HEK293 (cell line): ENCODE measurements at regions not wholly inside any gene's neighbourhood (a gene's known extent, or its start where the extent isn't known, plus 50 kb on each side); places are given as distances from the start of the nearest gene placed in this dataset.

ENCODE experiments used
- CTCF ChIA-PET: fragments of 350-600 bp; formaldehyde crosslinking; extraction: SDS; loops from one replicate; lab custom pipeline; 2021; ENCODE audit warnings: antibody characterized with exemption; lab: Yijun Ruan, JAX
- POLR2A ChIA-PET: fragments of 300-600 bp; formaldehyde crosslinking; extraction: SDS; loops from one replicate; lab custom pipeline; 2020; ENCODE audit warnings: antibody characterized with exemption, inconsistent platforms; lab: Yijun Ruan, JAX
- H3K27ac ChIP-seq: fragments of 200-500 bp; sonication (Bioruptor generic); 2 replicates; pipeline ENCODE4 v1.5.1; 2014; ENCODE audit warnings: low read depth, low read length, control low read depth, inconsistent platforms; ENCODE audit errors: extremely low read depth
- H3K36me3 ChIP-seq, 2 experiments: fragments of 200-500 bp in 1 of 2; sonication (Bioruptor generic) in 1 of 2; 1 replicate in 1 of 2; 2 replicates in 1 of 2; pipeline ENCODE4 v1.5.1; 2014 to 2017; ENCODE audit warnings: inconsistent platforms in 2 of 2, low read length in 2 of 2; ENCODE audit not compliant: control insufficient read depth in 2 of 2, insufficient read depth in 1 of 2
- H3K4me1 ChIP-seq: fragments of 200-500 bp; sonication (Bioruptor generic); 2 replicates; pipeline ENCODE4 v1.5.1; 2014; ENCODE audit warnings: mild to moderate bottlenecking, low read length, inconsistent platforms; ENCODE audit not compliant: control insufficient read depth, insufficient read depth
- H3K4me3 ChIP-seq: 2 replicates; pipeline ENCODE4 v1.5.1; 2011; ENCODE audit warnings: low read depth, mild to moderate bottlenecking, control low read depth, low read length, moderate library complexity
- H3K9me3 ChIP-seq: fragments of 200-500 bp; sonication (Bioruptor generic); 2 replicates; pipeline ENCODE4 v1.5.1; 2014; ENCODE audit warnings: low read depth, low read length, inconsistent platforms; ENCODE audit not compliant: control insufficient read depth, insufficient read depth
- KLF10 ChIP-seq: fragments of 450-650 bp; IDR thresholded peaks from 2 replicates; pipeline ENCODE4 v1.5.1; 2018; ENCODE audit warnings: missing biosample characterization, mild to moderate bottlenecking, missing genetic modification characterization
- KLF17 ChIP-seq: fragments of 450-650 bp; formaldehyde crosslinking; IDR thresholded peaks from 2 replicates; pipeline ENCODE4 v1.5.1; 2016; ENCODE audit warnings: missing biosample characterization, missing genetic modification characterization
- SCRT1 ChIP-seq: fragments of 450-650 bp; formaldehyde crosslinking; IDR thresholded peaks from 2 replicates; pipeline ENCODE4 v1.5.1; 2016; ENCODE audit warnings: missing biosample characterization, missing genetic modification characterization, borderline replicate concordance
- ZBTB20 ChIP-seq: fragments of 450-650 bp; formaldehyde crosslinking; IDR thresholded peaks from 2 replicates; pipeline ENCODE4 v1.5.1; 2016; ENCODE audit warnings: missing biosample characterization, missing genetic modification characterization
- ZFP3 ChIP-seq: fragments of 450-650 bp; formaldehyde crosslinking; IDR thresholded peaks from 2 replicates; pipeline ENCODE4 v1.5.1; 2016; ENCODE audit warnings: low read depth, missing biosample characterization, missing genetic modification characterization
- ZNF202 ChIP-seq: fragments of 450-650 bp; formaldehyde crosslinking; IDR thresholded peaks from 2 replicates; pipeline ENCODE4 v1.5.1; 2016; ENCODE audit warnings: missing biosample characterization, missing genetic modification characterization, borderline replicate concordance
- ZNF214 ChIP-seq: fragments of 450-650 bp; formaldehyde crosslinking; IDR thresholded peaks from 2 replicates; pipeline ENCODE4 v1.5.1; 2017; ENCODE audit warnings: missing biosample characterization, mild to moderate bottlenecking, missing genetic modification characterization, borderline replicate concordance
- ZNF223 ChIP-seq: fragments of 450-650 bp; formaldehyde crosslinking; IDR thresholded peaks from 2 replicates; pipeline ENCODE4 v1.5.1; 2016; ENCODE audit warnings: missing biosample characterization, missing genetic modification characterization
- ZNF239 ChIP-seq: fragments of 450-650 bp; formaldehyde crosslinking; IDR thresholded peaks from 2 replicates; pipeline ENCODE4 v1.5.1; 2016; ENCODE audit warnings: missing biosample characterization, missing genetic modification characterization
- ZNF302 ChIP-seq: fragments of 450-650 bp; formaldehyde crosslinking; IDR thresholded peaks from 2 replicates; pipeline ENCODE4 v1.5.1; 2016; ENCODE audit warnings: missing biosample characterization, missing genetic modification characterization, low read depth
- ZNF394 ChIP-seq: fragments of 450-650 bp; formaldehyde crosslinking; IDR thresholded peaks from 2 replicates; pipeline ENCODE4 v1.5.1; 2016; ENCODE audit warnings: missing biosample characterization, missing genetic modification characterization, mild to moderate bottlenecking, moderate library complexity, borderline replicate concordance
- ZNF426 ChIP-seq: fragments of 450-650 bp; formaldehyde crosslinking; IDR thresholded peaks from 2 replicates; pipeline ENCODE4 v1.5.1; 2017; ENCODE audit warnings: missing biosample characterization, missing genetic modification characterization, mild to moderate bottlenecking, inconsistent platforms, moderate library complexity
- ZNF433 ChIP-seq: fragments of 450-650 bp; formaldehyde crosslinking; IDR thresholded peaks from 2 replicates; pipeline ENCODE4 v1.5.1; 2016; ENCODE audit warnings: missing biosample characterization, missing genetic modification characterization, low read depth
- ZNF521 ChIP-seq: fragments of 450-650 bp; formaldehyde crosslinking; IDR thresholded peaks from 2 replicates; pipeline ENCODE4 v1.5.1; 2017; ENCODE audit warnings: missing biosample characterization, mild to moderate bottlenecking, missing genetic modification characterization
- ZNF645 ChIP-seq: fragments of 450-650 bp; formaldehyde crosslinking; IDR thresholded peaks from 2 replicates; pipeline ENCODE4; 2016; ENCODE audit warnings: missing biosample characterization, missing genetic modification characterization
- ZNF701 ChIP-seq: fragments of 450-650 bp; formaldehyde crosslinking; IDR thresholded peaks from 2 replicates; pipeline ENCODE4 v1.5.1; 2016; ENCODE audit warnings: missing biosample characterization, missing genetic modification characterization
- ZSCAN16 ChIP-seq: fragments of 450-650 bp; formaldehyde crosslinking; IDR thresholded peaks from 2 replicates; pipeline ENCODE4 v1.5.1; 2016; ENCODE audit warnings: missing biosample characterization, missing genetic modification characterization

- no peaks in the 10 kb centered on the region for H3K36me3 ChIP-seq
- CTCF ChIA-PET: interaction anchor here (0.6 kb wide), 1 partner anchor 10 kb away, joined by 5 read pairs; no protein-coding TSS in a partner anchor
- H3K27ac ChIP-seq: no peak overlapping the region
- no peaks in the 10 kb centered on the region for H3K9me3 ChIP-seq
- no peak overlapping the region for H3K4me3 ChIP-seq
- POLR2A ChIA-PET: no interaction called here
- no peak for TF ChIP-seq ZNF239 (tag by site-specific recombination)
- TF ChIP-seq SCRT1 (tag by site-specific recombination): no peak
- TF ChIP-seq ZFP3 (tag by site-specific recombination): no peak
- no peaks in the 10 kb centered on the region for H3K4me1 ChIP-seq
Measured at GRCh38 chr5:24351285-24351684, 293.5 kb downstream of the CDH10 start.

GRCh38 chr5:24353016-24353415, 291.8 kb downstream of the CDH10 start:
- no peaks in the 10 kb centered on the region for H3K36me3 ChIP-seq
- POLR2A ChIA-PET: no interaction called here
- TF ChIP-seq ZNF202 (tag by site-specific recombination): no peak
- no peak for TF ChIP-seq ZNF521 (tag by site-specific recombination)
- no peak for TF ChIP-seq ZNF433 (tag by site-specific recombination)
- TF ChIP-seq, all 188 proteins: peak for 0
- Histone ChIP-seq H3K27ac (no peak overlapping the region), H3K4me3 (no peak overlapping the region), H3K9me3 (no peaks in the 10 kb centered on the region), H3K4me1 (no peaks in the 10 kb centered on the region)
- CTCF ChIA-PET: interaction anchor here (0.7 kb wide), 1 partner anchor 495 kb away, joined by 3 read pairs; no protein-coding TSS in a partner anchor

GRCh38 chr5:24353611-24354010, 291.2 kb downstream of the CDH10 start:
- CTCF ChIA-PET: interaction anchor here (0.7 kb wide), 1 partner anchor 495 kb away, joined by 3 read pairs; no protein-coding TSS in a partner anchor
- Histone ChIP-seq H3K9me3 (no peaks in the 10 kb centered on the region), H3K27ac (no peak overlapping the region), H3K36me3 (no peaks in the 10 kb centered on the region)
- POLR2A ChIA-PET: no interaction called here
- TF ChIP-seq ZNF645 (tag by site-specific recombination): no peak
- no peak for TF ChIP-seq ZNF214 (tag by site-specific recombination)
- no peak for TF ChIP-seq ZSCAN16
- no peak for TF ChIP-seq KLF10 (tag by site-specific recombination)
- no peak for TF ChIP-seq ZNF223 (tag by site-specific recombination)
- TF ChIP-seq, all 188 proteins: peak for 0
- Histone ChIP-seq H3K4me1 (no peaks in the 10 kb centered on the region), H3K4me3 (no peak overlapping the region)

GRCh38 chr5:24363789-24364481, 280.8 kb downstream of the CDH10 start:
- H3K4me1 ChIP-seq: no peaks in the 10 kb centered on the region
- no peak overlapping the region for H3K27ac ChIP-seq
- POLR2A ChIA-PET: no interaction called here
- no peaks in the 10 kb centered on the region for H3K36me3 ChIP-seq
- CTCF ChIA-PET: no interaction called here
- TF ChIP-seq KLF17 (tag by site-specific recombination) (no peak), ZNF302 (tag by site-specific recombination) (no peak), ZNF394 (tag by site-specific recombination) (no peak), ZNF426 (tag by site-specific recombination) (no peak), ZNF701 (tag by site-specific recombination) (no peak), ZBTB20 (tag by site-specific recombination) (no peak)
- no peak overlapping the region for H3K4me3 ChIP-seq
- no peaks in the 10 kb centered on the region for H3K9me3 ChIP-seq
